CD14-positive monocyte (primary cell): ENCODE measurements at regions not wholly inside any gene's neighbourhood (a gene's known extent, or its start where the extent isn't known, plus 50 kb on each side); places are given as distances from the start of the nearest gene placed in this dataset.

Experiments
- DNase-seq, 3 donors: peaks; one replicate each; pipeline ENCODE4 v3.0.0-alpha.2; 2011 to 2022
- H2AFZ ChIP-seq: 2 replicates; pipeline ENCODE4 v1.6.0; 2012; ENCODE audit warnings: mild to moderate bottlenecking, low read depth, low read length, inconsistent platforms; ENCODE audit not compliant: insufficient read depth, poor library complexity, severe bottlenecking
- H3K27ac ChIP-seq, 2 donors: 1 replicate in 1 of 2; 2 replicates in 1 of 2; pipeline ENCODE4 v1.5.1; 2012 to 2013; ENCODE audit warnings: low read length in 2 of 2, control low read depth in 1 of 2, inconsistent platforms in 1 of 2, low read depth in 1 of 2, mild to moderate bottlenecking in 1 of 2
- H3K27me3 ChIP-seq, 2 donors: one replicate each; pipeline versions ENCODE4 v1.6.0 to v1.6.1; 2011 to 2013; ENCODE audit warnings: low read length in 2 of 2; ENCODE audit not compliant: control insufficient read depth in 2 of 2, insufficient read depth in 2 of 2
- H3K36me3 ChIP-seq, 2 donors: replicated peaks in 1 of 2; 1 replicate in 1 of 2; 2 replicates in 1 of 2; pipeline versions ENCODE4 v1.5.1 to v1.6.1; 2012 to 2013; ENCODE audit warnings: low read length in 2 of 2, control low read depth in 1 of 2, inconsistent platforms in 1 of 2, mild to moderate bottlenecking in 1 of 2; ENCODE audit not compliant: insufficient read depth in 2 of 2, control insufficient read depth in 1 of 2
- H3K4me1 ChIP-seq, 2 donors: 1 replicate in 1 of 2; 2 replicates in 1 of 2; pipeline versions ENCODE4 v1.5.1 to v1.6.1; 2012 to 2013; ENCODE audit warnings: low read length in 2 of 2, control low read depth in 1 of 2, inconsistent platforms in 1 of 2, mild to moderate bottlenecking in 1 of 2, moderate library complexity in 1 of 2; ENCODE audit not compliant: insufficient read depth in 2 of 2, control insufficient read depth in 1 of 2
- H3K4me2 ChIP-seq: replicated peaks from 2 replicates; pipeline ENCODE3; 2012; ENCODE audit warnings: low read length, moderate library complexity, mild to moderate bottlenecking; ENCODE audit not compliant: poor library complexity, severe bottlenecking; ENCODE audit errors: extremely low read depth
- H3K4me3 ChIP-seq, 3 experiments: fragments of 200-600 bp in 1 of 3; sonication (generic) in 1 of 3; replicated peaks in 1 of 3; 1 replicate in 2 of 3; 2 replicates in 1 of 3; pipeline ENCODE4 v1.5.1; 2011 to 2013; ENCODE audit warnings: low read length in 3 of 3, mild to moderate bottlenecking in 3 of 3, control low read depth in 2 of 3, low read depth in 2 of 3, inconsistent platforms in 1 of 3, moderate library complexity in 1 of 3
- H3K79me2 ChIP-seq: 2 replicates; pipeline ENCODE4 v1.6.0; 2012; ENCODE audit warnings: mild to moderate bottlenecking, control low read depth, inconsistent platforms, low read length, moderate library complexity; ENCODE audit not compliant: insufficient read depth
- H3K9ac ChIP-seq: 2 replicates; pipeline ENCODE4 v1.6.0; 2017; ENCODE audit warnings: low read length, mild to moderate bottlenecking; ENCODE audit not compliant: insufficient read depth, poor library complexity, severe bottlenecking
- H3K9me3 ChIP-seq, 2 donors: replicated peaks in 1 of 2; 1 replicate in 1 of 2; 2 replicates in 1 of 2; pipeline versions ENCODE4 v1.5.1 to v1.6.1; 2012 to 2013; ENCODE audit warnings: low read length in 2 of 2, control low read depth in 1 of 2; ENCODE audit not compliant: control insufficient read depth in 1 of 2, insufficient read depth in 1 of 2
- H4K20me1 ChIP-seq: 2 replicates; pipeline ENCODE4 v1.6.0; 2012; ENCODE audit warnings: mild to moderate bottlenecking, low read length, control low read depth, moderate library complexity; ENCODE audit not compliant: insufficient read depth
- H3K27ac Mint-ChIP-seq, 7 donors: one replicate each; pipeline ENCODE4 v1.8.0; 2020; ENCODE audit warnings: mild to moderate bottlenecking in 7 of 7, mixed read lengths in 7 of 7, moderate library complexity in 6 of 7, inconsistent platforms in 2 of 7
- H3K27me3 Mint-ChIP-seq, 3 donors: one replicate each; pipeline ENCODE4 v1.8.0; 2021 to 2022; ENCODE audit warnings: low read depth in 3 of 3, mild to moderate bottlenecking in 3 of 3, mixed read lengths in 3 of 3, moderate library complexity in 3 of 3, inconsistent platforms in 1 of 3
- H3K36me3 Mint-ChIP-seq, 2 donors: one replicate each; pipeline ENCODE4 v1.8.0; 2020; ENCODE audit warnings: mixed read lengths in 2 of 2, inconsistent platforms in 1 of 2, mild to moderate bottlenecking in 1 of 2
- H3K4me1 Mint-ChIP-seq: one replicate; pipeline ENCODE4 v1.8.0; 2020; ENCODE audit warnings: mild to moderate bottlenecking, mixed read lengths
- H3K4me3 Mint-ChIP-seq, 2 donors: one replicate each; pipeline ENCODE4 v1.8.0; 2020; ENCODE audit warnings: mild to moderate bottlenecking in 2 of 2, mixed read lengths in 2 of 2, moderate library complexity in 1 of 2
- H3K9me3 Mint-ChIP-seq, 7 donors: one replicate each; pipeline ENCODE4 v1.8.0; 2020 to 2022; ENCODE audit warnings: mixed read lengths in 7 of 7, mild to moderate bottlenecking in 6 of 7, moderate library complexity in 6 of 7, inconsistent platforms in 2 of 7
- WGBS: methylation state at CpG from one replicate; pipeline ENCODE4 v1.1.5; 2013; ENCODE audit warnings: missing lambda C conversion rate; ENCODE audit not compliant: insufficient coverage; 5-methylcytosine and 5-hydroxymethylcytosine counted together
- intact Hi-C, 2 donors: fragments of 100-400 bp; cut with micrococcal nuclease; formaldehyde crosslinking; loops; one replicate each; pipeline versions ENCODE4 v1.15.0 to v1.15.1; 2023
- TF ChIP-seq, protein P1 (sequence below): fragments of 200-600 bp; IDR thresholded peaks from one replicate; pipeline ENCODE4 v1.8.0; 2022; ENCODE audit warnings: antibody characterized with exemption, mild to moderate bottlenecking

GRCh38 chr15:77710637-77711036 is 77.9 kb upstream of the LINGO1 start:
- Histone ChIP-seq H3K27me3 (no peaks in the 10 kb centered on the region), H3K9ac (no peak overlapping the region), H4K20me1 (no peaks in the 10 kb centered on the region), H3K79me2 (no peaks in the 10 kb centered on the region), H3K4me2 (no peak overlapping the region), H2AFZ (no peak overlapping the region), H3K27ac (no peak overlapping the region), H3K36me3 (no peaks in the 10 kb centered on the region), H3K4me1 (no peaks in the 10 kb centered on the region), H3K9me3 (no peaks in the 10 kb centered on the region), H3K4me3 (no peak overlapping the region)
- H3K4me1 Mint-ChIP-seq, result no peaks in the 10 kb centered on the region
- H3K27me3 Mint-ChIP-seq, result peaks cover 2 to 6% (median 4%) of the 10 kb centered on the region in 3 donors
- peaks cover 0 to 2% (median 0%) of the 10 kb centered on the region in 7 donors for H3K9me3 Mint-ChIP-seq
- no peaks in the 10 kb centered on the region for H3K36me3 Mint-ChIP-seq
- intact Hi-C loops, result no loop called here
- no peak overlapping the region for H3K4me3 Mint-ChIP-seq
- 89% methylated on average over 13 of the region's 13 CpGs for WGBS
- no peak for DNase-seq
- TF ChIP-seq, protein P1, sequence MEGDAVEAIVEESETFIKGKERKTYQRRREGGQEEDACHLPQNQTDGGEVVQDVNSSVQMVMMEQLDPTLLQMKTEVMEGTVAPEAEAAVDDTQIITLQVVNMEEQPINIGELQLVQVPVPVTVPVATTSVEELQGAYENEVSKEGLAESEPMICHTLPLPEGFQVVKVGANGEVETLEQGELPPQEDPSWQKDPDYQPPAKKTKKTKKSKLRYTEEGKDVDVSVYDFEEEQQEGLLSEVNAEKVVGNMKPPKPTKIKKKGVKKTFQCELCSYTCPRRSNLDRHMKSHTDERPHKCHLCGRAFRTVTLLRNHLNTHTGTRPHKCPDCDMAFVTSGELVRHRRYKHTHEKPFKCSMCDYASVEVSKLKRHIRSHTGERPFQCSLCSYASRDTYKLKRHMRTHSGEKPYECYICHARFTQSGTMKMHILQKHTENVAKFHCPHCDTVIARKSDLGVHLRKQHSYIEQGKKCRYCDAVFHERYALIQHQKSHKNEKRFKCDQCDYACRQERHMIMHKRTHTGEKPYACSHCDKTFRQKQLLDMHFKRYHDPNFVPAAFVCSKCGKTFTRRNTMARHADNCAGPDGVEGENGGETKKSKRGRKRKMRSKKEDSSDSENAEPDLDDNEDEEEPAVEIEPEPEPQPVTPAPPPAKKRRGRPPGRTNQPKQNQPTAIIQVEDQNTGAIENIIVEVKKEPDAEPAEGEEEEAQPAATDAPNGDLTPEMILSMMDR, result no peak
- H3K27ac Mint-ChIP-seq, result no peak overlapping the region

- Histone ChIP-seq H3K79me2 (no peaks in the 10 kb centered on the region), H3K4me1 (no peaks in the 10 kb centered on the region), H3K9me3 (no peaks in the 10 kb centered on the region), H3K27me3 (no peaks in the 10 kb centered on the region), H3K36me3 (no peaks in the 10 kb centered on the region), H3K9ac (no peak overlapping the region), H3K4me3 (no peak overlapping the region), H3K27ac (no peak overlapping the region), H3K4me2 (no peak overlapping the region), H2AFZ (no peak overlapping the region), H4K20me1 (no peaks in the 10 kb centered on the region)
- Mint-ChIP-seq H3K4me3 (no peak overlapping the region), H3K36me3 (no peaks in the 10 kb centered on the region), H3K4me1 (no peaks in the 10 kb centered on the region), H3K9me3 (peaks cover 0 to 2% (median 0%) of the 10 kb centered on the region in 7 donors), H3K27me3 (peaks cover 2 to 6% (median 4%) of the 10 kb centered on the region in 3 donors), H3K27ac (no peak overlapping the region)
- TF ChIP-seq, protein P1, result no peak
- 89% methylated on average over 10 of the region's 10 CpGs for WGBS
- intact Hi-C loops, result no loop called here
- DNase-seq, result no peak
Measured at GRCh38 chr15:77710206-77710605, 77.5 kb upstream of the LINGO1 start.
